Fibroblast of skin of right biceps (primary cell): ENCODE measurements at regions not wholly inside any gene's neighbourhood (a gene's known extent, or its start where the extent isn't known, plus 50 kb on each side); places are given as distances from the start of the nearest gene placed in this dataset.

Experiments used
- DNase-seq: peaks from one replicate; pipeline ENCODE4 v3.0.0-alpha.2; 2013

DNA sequence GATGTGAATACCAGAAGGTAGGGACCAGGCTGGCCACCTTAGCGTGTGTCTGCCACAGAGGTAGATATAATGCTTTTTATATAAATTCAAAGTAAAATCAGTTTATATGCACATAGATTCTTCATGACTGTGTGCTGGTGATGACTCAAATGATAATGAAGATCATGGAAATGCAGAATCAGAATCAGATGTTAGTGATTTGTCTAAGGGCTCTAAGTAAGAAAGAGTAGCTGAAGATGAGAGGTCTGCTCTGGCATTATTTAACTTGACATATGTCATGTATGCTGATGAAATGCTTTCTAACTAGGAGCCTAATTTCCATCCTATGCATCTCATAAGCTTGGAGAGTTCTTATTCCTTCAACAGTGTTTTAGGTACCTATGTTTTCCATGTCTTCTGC is 50.3 kb upstream of the DPH6 start:
- peak; percentile 55 for DNase-seq

DNA sequence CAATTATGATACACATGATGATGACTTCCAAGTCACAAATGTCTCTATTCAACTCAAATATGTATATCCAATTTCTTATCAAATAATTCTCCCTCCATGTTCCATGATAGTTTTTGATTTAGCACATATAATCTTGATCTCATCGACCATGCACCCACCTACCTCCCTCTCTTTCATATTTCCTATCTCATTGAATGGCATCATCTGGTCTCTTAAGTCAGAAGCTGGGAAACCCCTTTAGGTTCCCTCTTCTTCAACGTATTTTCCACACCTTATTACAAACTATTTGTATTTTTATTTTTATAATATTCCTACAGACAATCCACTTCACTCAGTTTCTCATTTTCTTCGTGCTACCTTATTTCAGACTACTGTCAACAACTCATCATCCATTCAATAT is 56.9 kb upstream of the DPH6 start:
- no peak for DNase-seq

DNA sequence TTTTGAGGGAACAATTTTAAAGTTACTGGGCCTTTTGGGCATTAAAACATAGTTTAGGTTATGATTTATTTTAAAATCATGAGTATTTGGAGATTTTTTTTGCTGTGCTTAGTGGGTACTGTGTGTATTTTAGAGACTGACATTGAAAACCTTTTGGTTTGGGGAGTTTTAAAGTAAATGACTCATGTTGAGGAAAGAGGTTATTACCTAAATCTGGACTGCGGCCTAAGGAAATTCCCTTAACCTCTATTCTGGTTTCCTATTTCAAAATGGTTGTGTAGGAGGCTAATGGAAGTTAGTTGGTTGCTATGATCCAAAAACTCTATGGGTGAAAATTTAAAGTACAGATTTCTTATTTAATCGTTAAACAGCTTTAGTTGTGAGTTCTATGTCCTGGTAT is 57.3 kb upstream of the DPH6 start:
- DNase-seq = peak; percentile 47

DNA sequence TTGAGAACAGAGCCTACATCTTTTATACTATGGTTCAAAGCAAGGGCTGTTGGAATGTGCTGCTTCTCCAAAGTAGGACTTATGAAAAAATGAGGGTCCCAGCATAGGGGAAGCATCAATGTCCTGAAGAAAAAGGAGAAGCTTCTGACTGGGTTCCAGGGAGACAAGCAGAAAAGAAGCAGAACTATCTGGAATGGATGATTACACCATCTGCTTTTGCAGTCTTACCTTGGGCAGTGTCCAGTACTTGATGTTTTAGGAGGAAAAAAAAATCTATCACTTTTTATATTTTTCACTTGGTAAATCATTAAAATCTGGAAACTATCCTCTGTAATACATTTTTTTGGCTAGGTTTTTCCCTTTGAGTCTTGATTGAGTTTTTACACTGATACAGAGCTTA is 57.9 kb upstream of the DPH6 start:
- DNase-seq = no peak

DNA sequence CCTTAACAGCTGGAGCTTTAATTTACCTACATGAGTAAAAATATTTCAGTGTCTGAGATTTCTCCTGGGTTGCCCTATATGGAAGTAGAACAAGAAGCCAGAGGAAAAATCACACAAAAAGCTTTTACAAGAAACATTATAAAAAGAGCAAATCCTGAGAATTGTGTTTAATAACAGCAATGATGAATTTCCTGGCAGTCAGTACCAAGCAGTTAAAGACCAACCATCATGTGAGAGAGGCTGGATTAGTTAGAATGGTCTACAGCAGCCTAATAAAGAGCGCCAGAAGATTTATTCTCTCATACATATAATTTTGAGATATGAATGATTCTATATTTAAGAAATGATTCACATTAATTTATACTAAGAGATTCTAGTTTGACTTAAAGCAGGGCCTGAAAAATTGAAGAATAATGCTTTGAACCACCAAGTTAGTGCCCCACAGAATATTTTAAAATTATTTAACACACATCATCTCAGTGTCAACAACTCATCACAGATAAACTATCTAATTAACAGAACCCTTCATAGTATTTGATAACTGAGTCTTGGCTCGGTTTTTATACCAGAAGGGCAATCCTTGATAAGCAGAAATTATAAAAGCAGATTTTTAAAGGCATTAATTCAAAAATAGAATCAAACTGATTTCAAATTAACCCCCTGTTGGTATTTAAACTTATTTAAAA is 59.9 kb upstream of the DPH6 start:
- DNase-seq = no peak

DNA sequence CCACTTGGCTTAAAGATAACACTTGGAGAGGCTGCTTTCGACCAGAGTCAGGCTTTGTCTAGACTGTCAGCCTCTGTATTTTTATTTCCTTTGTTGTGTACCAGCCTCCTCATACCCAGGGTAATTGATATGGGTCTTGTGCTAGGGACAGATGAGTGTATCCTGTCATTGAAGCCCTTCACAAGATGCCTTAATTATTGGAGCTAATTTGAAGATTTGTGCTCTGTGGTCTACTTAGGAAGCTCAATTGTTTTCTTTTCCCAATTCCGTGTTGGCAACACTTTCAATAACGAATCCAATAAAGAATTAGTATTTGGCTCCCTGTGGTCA is 60.5 kb upstream of the DPH6 start:
- DNase-seq = no peak

DNA sequence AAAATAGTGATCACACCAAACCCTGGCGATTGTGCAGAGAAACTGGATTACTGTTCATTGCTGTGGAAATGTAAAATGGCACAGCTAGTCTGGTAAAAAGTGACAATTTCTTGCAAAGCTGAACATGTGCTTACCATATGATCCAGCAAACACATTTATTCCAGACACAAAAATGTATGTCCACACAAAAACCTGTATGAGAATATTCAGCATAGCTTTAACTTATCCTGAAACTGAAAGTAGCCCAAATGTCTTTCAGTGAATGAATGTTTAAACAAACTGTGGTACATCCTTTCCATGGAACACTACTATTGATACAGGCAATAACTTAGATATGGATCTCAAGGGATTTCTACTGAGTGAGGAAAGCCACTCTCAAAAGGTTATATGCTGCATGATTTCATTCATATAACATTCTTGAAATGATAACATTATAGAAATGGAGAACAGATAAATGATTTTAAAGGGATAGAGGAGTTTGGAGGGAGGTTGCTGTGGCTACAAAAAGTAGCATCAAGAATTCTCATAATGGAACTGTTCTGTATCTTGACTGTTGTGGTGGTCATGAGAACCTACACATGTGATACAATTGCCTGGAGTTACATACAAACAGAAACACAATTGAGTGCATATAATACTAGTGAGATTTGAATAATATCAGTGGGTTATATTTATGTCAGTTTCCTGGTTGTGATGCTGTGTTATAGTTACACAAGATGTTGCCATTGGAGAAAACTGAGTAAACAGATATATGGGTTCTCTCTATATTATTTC is 70.7 kb upstream of the DPH6 start:
- DNase-seq = no peak

DNA sequence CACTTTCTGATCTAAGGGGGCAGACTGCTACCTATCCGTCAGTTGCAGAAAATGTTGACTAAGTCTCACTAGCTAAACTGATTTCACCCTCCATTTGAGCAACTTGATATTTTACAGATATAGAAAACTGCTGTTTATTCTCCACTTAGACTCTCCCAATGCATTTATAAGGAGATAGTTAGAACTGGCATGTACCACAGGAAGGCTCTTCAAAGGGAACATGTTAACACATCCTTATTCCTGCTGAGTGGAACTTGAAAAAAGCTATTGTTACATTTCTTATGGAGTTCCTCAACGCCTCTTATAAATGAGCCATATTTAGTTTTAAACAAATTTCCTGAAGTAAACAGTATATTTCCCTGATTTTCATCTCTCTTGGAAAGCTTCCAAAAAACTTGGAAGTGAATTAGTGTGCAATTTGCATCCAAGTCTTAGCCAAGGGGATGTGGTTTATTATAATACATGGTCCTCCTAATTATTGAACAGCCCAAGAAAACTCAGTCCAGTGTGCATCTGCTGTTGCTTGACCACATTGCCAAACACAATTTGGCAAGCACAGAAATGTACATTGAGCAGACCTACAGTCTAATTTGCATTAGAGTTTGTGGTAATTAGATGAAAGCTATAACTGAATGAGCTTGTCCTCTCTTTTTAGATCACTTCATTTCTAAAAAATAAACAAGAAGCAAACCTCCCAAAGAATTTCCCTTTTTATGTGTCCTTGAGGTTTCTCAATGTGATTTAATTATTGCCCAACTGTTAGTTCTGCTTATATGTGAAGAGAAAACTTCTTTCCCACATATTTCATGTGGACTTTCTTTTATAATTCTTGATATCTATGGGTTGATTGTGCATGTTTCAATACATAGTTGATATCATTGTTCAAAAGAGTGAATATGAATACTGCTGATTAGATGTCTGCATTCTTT is 72.6 kb upstream of the DPH6 start:
- no peak for DNase-seq

DNA sequence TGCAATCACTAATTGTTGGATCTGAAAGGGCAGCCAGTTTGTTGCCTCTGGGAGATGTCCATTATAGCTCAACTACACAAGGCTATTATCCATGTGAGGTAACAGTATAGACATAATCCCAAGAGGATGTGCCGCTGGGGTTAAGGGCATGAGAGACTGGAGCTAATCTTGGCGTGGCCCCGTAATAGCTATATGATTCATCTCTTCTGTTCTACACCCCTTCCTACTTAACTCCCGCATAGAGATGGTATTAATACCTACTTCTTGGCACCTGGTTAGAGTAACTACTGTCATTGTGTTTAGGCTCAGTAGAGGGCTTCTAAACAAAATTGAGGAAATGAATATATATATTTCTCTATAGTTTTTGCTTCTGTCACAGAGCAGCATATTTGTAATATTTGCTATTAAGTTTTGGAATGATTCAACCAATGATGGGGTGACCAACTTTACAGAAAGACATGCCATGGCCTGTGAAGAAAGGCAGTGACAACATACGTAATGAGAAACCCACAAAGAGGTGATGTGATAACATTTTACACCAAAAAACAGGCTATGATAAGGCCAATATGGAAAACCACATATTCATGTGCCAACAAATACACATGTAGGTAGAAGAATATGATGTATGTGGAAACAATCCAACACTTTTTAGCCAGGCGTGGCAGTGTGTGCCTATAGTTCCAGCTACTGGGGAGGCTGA is 76.8 kb upstream of the DPH6 start:
- no peak for DNase-seq

DNA sequence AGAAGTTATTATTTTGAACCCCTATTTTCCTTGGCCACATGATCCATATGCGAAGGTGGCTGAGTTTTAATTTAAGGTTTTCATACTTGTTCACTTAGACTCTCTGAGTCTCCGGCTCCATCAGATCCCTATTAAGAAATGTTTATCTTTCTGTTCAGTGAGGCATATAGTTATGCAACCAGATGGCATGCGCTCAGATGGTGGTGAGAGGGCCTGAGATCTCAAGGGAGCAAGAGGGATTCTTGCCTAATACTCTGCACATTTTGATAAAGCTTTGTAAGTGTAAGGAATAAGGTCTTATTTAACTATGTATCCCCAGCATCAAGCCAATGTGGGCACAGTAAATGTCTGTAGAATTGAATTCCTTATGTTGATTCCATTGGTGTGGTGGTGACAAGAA is 78.9 kb upstream of the DPH6 start:
- peak; percentile 89 for DNase-seq

DNA sequence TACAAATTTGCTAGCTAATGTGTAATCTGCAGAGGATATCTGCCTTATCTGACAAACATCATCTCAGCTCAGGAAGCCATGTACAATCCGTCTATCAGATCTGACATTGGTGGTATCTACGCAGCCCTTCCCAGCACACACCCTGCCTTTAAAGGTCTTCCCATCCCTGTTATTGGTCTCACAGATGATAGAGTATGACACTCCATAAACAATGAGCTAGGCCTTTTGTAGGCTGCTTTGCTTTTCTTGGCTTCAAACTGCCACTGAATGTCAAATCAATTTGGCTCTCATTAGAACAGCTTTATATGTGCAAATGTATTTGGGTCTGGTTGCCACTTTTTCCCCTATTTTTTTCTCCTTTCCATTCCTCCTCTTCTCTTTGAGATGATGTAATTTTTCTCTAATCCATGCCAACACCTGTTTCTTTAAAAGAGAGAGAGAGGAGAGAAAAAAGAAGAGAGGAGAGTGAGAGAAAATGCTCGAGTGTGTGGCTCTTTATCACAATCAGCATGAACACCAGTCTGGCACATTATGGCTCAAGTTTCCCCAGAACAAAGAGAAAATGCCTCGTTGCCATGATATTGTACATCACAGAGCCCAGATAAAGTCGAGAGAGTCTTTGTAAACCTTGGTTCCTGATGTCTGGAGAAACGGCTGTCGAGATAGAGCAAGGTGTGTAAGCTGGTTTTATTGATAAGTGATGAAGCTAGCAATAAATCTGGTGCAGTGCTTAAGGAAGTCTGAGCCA is 80.8 kb upstream of the DPH6 start:
- DNase-seq = peak; percentile 71

DNA sequence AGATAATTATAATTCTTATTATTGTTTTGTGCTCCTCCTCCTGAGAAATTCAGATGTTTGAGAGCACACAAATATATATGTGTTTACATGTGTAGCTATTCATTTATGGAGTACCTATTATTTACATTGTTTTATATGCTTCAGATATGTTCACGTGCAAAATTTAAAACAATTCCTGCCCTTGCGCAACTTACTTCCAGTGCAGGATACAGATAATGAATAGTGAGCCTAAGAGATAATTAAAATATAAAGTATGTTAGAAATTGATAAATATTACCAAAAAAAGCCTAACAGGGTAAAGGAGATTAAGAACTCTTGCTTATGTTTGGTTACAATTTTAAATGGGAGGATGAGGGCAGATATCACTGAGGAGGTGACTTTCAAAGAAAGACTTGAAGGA is 81.7 kb upstream of the DPH6 start:
- DNase-seq = no peak

DNA sequence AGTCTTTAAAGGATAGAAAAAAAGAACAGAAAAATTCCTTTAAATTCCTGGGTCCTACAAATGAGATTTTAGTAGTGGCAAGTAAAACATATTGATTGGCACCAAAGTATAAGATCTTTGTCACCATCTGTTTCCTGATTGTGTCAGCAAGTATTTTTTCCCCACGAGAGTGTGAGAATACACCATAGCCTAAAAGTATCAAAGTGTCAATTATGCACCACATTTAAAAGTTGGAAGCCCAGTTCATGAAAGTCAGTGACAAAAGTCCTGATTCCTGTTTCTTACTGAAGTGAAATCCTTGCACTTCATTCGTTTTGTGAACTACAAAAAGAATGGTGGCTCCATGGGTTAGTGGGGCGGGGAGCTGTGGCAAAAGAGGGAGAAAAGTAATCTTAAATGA is 83.8 kb upstream of the DPH6 start:
- no peak for DNase-seq

DNA sequence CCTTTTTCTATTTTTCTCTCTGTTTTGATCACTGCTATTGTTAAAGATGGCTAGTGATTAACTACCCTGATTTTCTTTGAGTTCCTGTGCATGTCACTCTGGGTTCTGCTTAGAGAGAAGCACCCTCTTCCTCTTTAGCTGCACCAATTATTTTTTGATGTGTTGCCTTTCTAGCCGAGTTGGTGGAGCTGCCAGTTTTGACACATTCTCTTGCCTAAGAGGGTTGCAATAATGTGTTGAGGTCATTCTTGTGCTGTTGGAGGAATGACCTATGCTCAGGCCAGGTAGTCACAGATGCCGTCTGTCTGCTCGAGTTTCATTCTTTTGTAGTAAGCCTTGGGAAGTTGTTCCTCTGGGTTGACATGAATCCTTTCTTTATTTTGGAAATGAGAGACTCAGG is 84.6 kb upstream of the DPH6 start:
- no peak for DNase-seq

DNA sequence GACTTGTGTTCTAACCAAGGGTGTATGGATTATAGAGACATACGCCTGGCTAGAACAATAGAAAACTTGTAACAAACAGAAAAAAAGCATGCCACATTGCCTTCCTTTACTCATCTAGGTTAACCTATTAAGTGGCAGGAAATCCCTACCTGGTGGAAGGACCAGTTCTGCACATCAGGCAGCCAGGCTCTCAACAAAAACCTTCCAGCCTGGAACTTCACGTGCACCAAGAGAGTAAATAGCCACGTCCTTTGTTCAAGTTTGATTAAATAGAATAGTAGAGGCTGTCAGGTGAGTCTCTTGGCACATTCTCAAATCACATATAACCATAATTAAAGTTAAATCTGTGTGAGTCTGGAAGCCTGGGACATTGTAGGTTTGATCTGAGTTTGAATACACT is 85.0 kb upstream of the DPH6 start:
- DNase-seq = no peak

DNA sequence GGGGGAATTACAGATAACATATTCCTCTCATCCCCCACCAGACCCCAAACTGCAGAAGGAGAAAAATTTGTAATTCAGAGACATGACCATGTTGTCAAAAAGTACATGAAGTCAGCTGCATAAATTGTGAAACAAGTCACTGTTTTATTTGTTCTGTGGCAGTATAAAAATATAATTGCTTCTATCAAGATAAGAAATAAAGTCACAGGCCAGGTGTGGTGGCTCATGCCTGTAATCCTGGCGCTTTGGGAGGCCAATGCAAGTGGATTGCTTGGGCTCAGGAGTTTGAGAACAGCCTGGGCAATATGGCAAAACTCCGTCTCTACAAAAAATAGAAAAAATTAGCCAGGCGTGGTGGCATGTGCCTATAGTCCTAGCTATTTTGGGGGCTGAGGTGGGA is 87.7 kb upstream of the DPH6 start:
- DNase-seq = no peak

DNA sequence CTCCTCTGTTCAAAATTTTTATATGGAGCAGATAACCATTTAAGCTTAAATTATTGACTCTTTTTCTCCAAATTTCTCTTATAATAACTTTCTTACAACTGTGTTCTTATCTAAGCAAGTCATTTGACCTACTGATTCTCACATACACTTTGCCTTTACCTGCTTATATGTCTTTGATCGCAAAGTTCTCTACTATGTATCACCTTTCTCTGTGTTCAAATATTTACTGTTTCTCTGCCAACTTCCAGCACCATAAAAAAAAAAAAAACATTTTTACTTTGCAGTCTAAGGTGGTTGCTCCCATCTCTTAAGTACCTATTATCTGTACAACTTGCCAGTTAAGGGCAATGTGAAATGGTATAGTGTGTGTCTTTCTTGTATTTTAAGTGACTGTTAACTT is 100.8 kb upstream of the DPH6 start:
- DNase-seq = no peak

DNA sequence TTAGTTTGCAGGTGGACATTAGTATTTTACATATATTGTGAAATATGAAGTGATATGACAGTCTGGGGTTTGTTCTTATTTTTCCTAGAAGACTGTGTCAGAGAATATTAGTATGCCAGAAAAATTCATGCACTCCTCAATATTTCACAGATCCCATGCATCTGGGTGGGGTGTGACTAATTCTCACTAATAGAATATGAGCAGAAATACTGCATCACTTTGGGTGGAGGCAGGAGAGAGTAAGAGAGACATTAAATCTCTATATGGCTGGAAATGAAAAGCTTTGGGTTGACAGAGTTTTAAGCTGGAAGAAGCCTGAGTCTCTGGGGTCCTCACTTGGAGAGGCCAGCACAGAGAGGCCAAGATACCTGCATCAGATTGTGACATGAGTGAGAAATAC is 101.3 kb upstream of the DPH6 start:
- DNase-seq = no peak

DNA sequence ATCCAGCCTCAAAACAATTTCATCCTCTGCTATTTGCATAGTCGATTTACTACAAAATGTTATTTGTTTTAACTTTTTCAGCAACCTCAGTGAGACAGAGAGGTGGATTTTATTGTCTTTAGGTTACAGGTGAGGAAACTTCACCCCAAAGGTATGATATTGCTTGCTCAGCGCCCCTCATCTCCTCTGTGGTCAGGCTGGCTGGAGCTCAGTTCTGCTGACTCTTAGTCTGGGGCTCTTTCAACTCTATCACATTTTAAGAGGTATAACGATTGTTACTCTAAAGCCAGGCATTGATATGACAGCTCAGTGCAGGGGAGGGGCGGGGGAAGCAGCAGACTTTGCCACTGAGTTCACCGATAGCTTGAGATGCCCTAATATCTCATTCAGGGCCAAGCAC is 103.0 kb upstream of the DPH6 start:
- DNase-seq = no peak

DNA sequence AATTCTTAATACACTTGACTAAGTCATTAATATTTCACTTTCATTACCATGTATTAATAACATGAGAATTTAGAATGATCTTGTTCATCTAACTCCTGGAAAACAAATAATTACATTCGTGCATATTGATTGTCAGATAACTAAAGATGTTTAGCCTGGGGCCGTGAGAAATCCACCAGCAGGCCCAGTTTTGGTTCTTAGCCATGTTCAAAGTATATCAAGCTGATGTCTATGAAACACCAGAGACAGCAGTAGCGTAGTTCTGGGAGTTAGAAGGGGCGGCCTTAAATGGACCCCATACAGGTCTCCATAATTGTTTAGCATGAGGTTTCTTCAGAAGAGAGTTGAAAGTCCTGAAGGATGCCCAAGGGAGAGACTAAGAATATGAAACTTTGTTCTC is 103.6 kb upstream of the DPH6 start:
- DNase-seq = no peak

DNA sequence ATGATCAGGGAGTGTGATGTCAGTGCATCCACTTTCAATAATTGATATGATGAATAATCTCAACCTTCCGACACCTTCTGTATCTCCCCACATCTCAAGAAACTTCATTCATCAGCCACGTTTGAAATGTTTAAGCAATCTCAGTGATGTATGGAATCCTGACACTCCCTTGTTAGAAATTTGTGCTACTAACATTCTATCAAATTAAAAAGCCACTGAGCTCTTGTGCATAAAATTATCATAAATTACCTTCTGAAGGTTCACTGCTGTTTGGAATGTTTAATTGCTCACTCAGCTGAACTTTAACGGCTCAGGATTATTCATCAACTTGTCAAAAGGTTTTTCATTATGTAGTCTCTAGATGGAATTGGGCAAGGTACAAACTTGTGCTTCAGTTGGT is 108.4 kb upstream of the DPH6 start:
- DNase-seq = peak; percentile 56

DNA sequence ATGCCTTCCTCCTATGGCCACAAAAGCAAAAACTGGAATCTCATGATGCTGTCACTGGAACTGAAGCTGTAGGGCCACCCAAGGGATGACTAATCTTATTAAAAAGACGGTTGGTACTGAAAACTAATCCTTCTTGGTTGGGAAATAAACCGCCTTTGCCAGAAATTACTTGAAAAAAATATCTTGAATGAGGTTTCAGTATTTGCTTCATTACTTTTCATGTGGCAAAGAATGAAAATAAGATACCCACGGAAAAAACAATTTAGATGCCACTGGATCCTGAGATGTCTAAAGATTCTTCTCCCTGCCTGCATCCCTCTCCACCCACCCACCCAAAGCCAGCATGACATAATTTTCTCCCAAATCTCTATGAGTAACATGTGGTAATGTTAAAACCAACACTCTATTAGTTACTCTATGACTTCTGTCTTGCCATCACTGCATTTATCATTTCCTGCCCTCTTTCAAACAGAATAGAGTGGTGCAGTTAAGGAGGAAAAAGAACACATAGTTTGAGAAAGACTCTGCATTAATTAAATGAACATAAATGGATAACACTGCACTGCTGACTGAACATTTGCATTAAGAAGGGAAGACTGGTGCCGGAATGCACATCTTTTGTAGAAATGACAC is 111.8 kb upstream of the DPH6 start:
- DNase-seq = peak; percentile 78
